Adrenal gland (tissue), 9 donors: ENCODE measurements at regions not wholly inside any gene's neighbourhood (a gene's known extent, or its start where the extent isn't known, plus 50 kb on each side); places are given as distances from the start of the nearest gene placed in this dataset.
A peak's percentile ranks its signal among the peaks of the same experiment; 100 is the strongest.

ENCODE experiments used
- DNase-seq, 7 donors: peaks; one replicate each; pipeline ENCODE4 v3.0.0-alpha.2; 2019 to 2020
- H3K27ac ChIP-seq, 5 donors: fragments of 200-600 bp; sonication (generic) in 4 of 5; 1 replicate in 3 of 5; 2 replicates in 2 of 5; pipeline versions ENCODE4 v1.5.1 to v1.8.0; 2016 to 2020; ENCODE audit warnings: mild to moderate bottlenecking in 1 of 5
- H3K27me3 ChIP-seq: fragments of 200-600 bp; 2 replicates; pipeline ENCODE4 v1.8.0; 2021
- H3K36me3 ChIP-seq, 2 donors: fragments of 200-600 bp; replicated peaks in 1 of 2; 1 replicate in 1 of 2; 2 replicates in 1 of 2; pipeline versions ENCODE4 v1.5.1 to v1.8.0; 2018 to 2022
- H3K4me1 ChIP-seq, 2 donors: fragments of 200-600 bp; replicated peaks in 1 of 2; 1 replicate in 1 of 2; 2 replicates in 1 of 2; pipeline versions ENCODE4 v1.5.1 to v1.8.0; 2018 to 2021
- H3K4me3 ChIP-seq, 4 donors: fragments of 200-600 bp; sonication (generic) in 3 of 4; one replicate each; pipeline ENCODE4 v1.5.1; 2016 to 2018
- H3K9me3 ChIP-seq, 3 donors: fragments of 200-600 bp; sonication (generic) in 1 of 3; replicated peaks in 1 of 3; 1 replicate in 2 of 3; 2 replicates in 1 of 3; pipeline versions ENCODE4 v1.5.1 to v1.8.0; 2016 to 2021
- POLR2A ChIP-seq, 2 donors: fragments of 450-650 bp; IDR thresholded peaks; one replicate each; pipeline ENCODE4 v1.6.1; 2017; ENCODE audit warnings: antibody characterized with exemption in 2 of 2, mild to moderate bottlenecking in 2 of 2, moderate library complexity in 1 of 2
- WGBS, 4 donors: extraction: QIAGEN DNeasy Blood & Tissue Kit in 2 of 4; methylation state at CpG; one replicate each; pipeline versions ENCODE4 v1.1.5 to v1.1.7; 2013 to 2017; 5-methylcytosine and 5-hydroxymethylcytosine counted together
- intact Hi-C, 2 donors: fragments of 100-400 bp; cut with DNase I; formaldehyde crosslinking; loops; one replicate each; pipeline versions ENCODE4 v1.14.1 to v1.15.0; 2022 to 2023
- TF ChIP-seq, protein P1 (sequence below), 6 experiments: fragments of 450-650 bp in 4 of 6; fragments of 200-600 bp in 2 of 6; sonication (generic) in 1 of 6; IDR thresholded peaks; 1 replicate in 5 of 6; 2 replicates in 1 of 6; pipeline versions ENCODE4 v1.5.1 to v1.8.0; 2016 to 2021; ENCODE audit warnings: antibody characterized with exemption in 6 of 6, mild to moderate bottlenecking in 2 of 6, moderate library complexity in 1 of 6
- donor health status: healthy with polysubstance abuse.
- donor health status: Bipolar disorder and iron deficiency.
- donor health status: DM: yes; HTN: yes; CAD: no.
- donor health status: DM: no; HTN: no; CAD: no.
- donor health status: DM: no; HTN: no; CAD: no.

DNA sequence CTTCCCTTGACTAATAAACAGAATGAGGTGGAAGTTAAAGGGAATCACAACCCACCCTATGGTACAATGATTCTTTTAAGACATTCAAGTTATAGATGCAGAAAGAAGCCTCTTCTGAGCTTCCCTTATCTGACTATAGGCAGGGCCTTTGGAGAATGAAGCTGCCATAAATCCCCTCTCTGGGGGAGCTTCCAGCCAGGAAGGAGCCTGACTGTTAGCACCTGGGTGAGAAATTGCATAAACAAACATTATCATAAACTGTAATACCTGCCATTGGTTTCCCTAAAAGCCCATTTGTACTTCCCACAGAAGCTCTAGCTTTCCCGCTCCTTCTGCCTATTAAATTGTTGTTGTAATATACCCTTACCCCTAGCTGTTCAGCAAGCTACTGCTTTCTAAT is 81.3 kb upstream of the RESF1 start:
- TF ChIP-seq, protein P1, sequence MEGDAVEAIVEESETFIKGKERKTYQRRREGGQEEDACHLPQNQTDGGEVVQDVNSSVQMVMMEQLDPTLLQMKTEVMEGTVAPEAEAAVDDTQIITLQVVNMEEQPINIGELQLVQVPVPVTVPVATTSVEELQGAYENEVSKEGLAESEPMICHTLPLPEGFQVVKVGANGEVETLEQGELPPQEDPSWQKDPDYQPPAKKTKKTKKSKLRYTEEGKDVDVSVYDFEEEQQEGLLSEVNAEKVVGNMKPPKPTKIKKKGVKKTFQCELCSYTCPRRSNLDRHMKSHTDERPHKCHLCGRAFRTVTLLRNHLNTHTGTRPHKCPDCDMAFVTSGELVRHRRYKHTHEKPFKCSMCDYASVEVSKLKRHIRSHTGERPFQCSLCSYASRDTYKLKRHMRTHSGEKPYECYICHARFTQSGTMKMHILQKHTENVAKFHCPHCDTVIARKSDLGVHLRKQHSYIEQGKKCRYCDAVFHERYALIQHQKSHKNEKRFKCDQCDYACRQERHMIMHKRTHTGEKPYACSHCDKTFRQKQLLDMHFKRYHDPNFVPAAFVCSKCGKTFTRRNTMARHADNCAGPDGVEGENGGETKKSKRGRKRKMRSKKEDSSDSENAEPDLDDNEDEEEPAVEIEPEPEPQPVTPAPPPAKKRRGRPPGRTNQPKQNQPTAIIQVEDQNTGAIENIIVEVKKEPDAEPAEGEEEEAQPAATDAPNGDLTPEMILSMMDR (IDR thresholded peaks at IDR 0.05), result no peak
- TF ChIP-seq POLR2A (IDR thresholded peaks at IDR 0.05), result no peak
- Histone ChIP-seq H3K36me3 (no peaks in the 10 kb centered on the region), H3K4me3 (no peak overlapping the region), H3K27me3 (no peaks in the 10 kb centered on the region), H3K9me3 (no peaks in the 10 kb centered on the region), H3K27ac (no peak overlapping the region), H3K4me1 (no peaks in the 10 kb centered on the region)
- DNase-seq, result no peak
- WGBS, 4 donors, result 87 to 100% (median 98%) methylated on average over 1 of the region's 1 CpG
- intact Hi-C loops, result no loop called here

DNA sequence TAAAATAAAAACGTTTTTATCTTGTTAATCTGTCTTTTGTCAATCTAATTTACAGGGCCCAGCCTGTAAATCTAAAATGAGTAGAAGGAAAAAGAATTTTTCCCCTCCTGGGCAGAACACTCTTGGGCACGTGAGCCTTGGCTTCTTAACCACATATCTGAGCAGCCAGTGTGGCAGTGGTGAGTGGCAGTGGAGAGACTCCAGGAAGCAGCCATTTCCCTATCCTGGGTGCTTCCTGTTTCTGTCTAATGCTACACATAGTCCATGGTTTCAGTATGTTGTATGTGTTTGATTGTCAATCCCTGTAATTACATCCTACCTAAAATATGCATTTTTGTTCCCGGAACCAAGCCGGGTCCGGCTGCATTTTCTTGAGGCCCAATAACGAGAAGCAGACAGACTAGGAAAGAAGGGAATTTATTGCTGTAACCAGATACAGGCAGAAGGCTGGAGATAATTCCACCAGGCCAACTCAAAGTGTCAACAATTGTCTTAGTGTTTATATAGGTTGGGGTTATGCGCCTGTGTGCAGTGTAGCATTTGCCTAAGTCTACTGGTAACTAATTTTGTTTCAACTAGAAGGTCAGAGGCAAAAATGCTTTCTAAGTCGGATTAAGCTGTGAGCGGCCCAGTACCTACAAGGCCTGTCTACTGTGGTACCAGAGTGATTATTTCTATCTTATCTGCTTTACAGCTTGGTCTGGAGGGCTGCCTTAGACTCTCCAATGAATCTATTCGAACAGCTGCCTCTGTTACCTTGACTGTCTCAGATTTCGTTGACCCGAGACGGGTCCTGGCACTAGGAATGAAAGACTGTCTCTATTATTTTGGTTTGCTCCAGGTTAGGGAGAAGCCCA is 82.4 kb upstream of the RESF1 start:
- TF ChIP-seq, protein P1 (IDR thresholded peaks at IDR 0.05), result no peak
- no peak for TF ChIP-seq POLR2A (IDR thresholded peaks at IDR 0.05)
- Histone ChIP-seq H3K36me3 (no peaks in the 10 kb centered on the region), H3K9me3 (no peaks in the 10 kb centered on the region), H3K27me3 (no peaks in the 10 kb centered on the region), H3K4me3 (no peak overlapping the region), H3K27ac (no peak overlapping the region), H3K4me1 (no peaks in the 10 kb centered on the region)
- WGBS, 4 donors, result 68 to 82% (median 75%) methylated on average over 11 to 13 of the region's 13 CpGs
- intact Hi-C loops, result no loop called here
- peak in 2 of 7 donors; percentile 42 to 54 for DNase-seq

DNA sequence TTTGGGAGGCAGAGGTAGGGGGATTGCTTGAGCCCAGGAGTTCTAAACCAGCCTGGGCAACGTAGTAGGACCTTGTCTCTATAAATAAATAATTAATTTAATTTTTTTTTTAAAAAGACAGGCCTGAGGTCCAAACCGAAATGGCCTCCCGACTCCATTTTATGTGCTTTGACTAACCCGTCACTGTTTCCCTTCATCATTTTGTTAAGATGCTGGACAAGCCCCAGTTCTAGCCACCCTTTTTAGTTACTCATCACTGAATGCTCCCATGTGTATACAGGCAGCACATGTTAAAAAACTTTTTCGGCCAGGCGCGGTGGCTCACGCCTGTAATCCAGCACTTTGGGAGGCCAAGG is 83.6 kb upstream of the RESF1 start:
- H3K4me3 ChIP-seq, result no peak overlapping the region
- H3K9me3 ChIP-seq, result no peaks in the 10 kb centered on the region
- TF ChIP-seq, protein P1 (IDR thresholded peaks at IDR 0.05), result no peak
- TF ChIP-seq POLR2A (IDR thresholded peaks at IDR 0.05), result no peak
- H3K27ac ChIP-seq, result peak overlapping the region in 2 of 5 donors; percentile 47 to 57
- H3K36me3 ChIP-seq, result no peaks in the 10 kb centered on the region
- intact Hi-C loops, result no loop called here
- H3K4me1 ChIP-seq, result no peaks in the 10 kb centered on the region
- no peak for DNase-seq
- H3K27me3 ChIP-seq, result no peaks in the 10 kb centered on the region
- 91 to 94% (median 91%) methylated on average over 8 of the region's 8 CpGs for WGBS, 4 donors

DNA sequence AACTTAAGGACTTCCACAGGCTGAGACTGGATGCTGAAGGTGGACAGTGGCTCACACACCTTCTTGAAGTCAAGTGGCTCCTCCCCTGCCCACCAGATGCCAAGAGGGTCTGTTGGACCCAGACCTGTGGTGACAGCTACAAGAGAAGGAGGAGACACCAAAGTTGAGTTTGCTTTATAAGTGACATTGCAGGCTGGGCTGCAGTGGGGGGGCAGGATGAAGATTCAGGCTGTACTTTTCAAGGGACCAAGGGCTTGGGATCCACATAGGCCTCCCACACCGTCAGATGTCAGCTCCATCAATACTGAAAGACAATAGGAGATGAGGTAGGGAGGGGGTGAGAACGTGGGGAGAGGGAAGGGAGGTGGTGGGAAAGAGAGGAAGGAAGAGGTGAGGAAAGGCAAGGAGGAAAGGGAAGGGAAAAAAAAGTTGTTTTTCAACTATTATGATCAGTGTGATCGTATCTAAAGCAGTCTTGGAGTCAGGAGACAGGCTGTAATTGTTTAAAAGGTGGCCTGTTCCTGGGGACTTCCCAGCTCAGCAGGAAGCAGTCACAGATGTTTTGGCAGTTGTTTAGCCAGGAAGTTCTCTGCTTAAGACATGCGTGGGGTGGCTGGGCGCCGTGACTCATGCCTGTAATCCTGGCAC is 84.1 kb upstream of the RESF1 start:
- Histone ChIP-seq H3K27ac (peak overlapping the region in 2 of 5 donors; percentile 47 to 57), H3K4me1 (no peaks in the 10 kb centered on the region), H3K27me3 (no peaks in the 10 kb centered on the region), H3K36me3 (no peaks in the 10 kb centered on the region), H3K9me3 (no peaks in the 10 kb centered on the region), H3K4me3 (no peak overlapping the region)
- 55 to 63% (median 60%) methylated on average over 6 of the region's 6 CpGs for WGBS, 4 donors
- peak; percentile 18 to 76 (median 48) for DNase-seq
- TF ChIP-seq, protein P1 (IDR thresholded peaks at IDR 0.05), result no peak
- no peak for TF ChIP-seq POLR2A (IDR thresholded peaks at IDR 0.05)
- intact Hi-C loops, result no loop called here
